ENCODE measurements at regions not wholly inside any gene's neighbourhood (a gene's known extent, or its start where the extent isn't known, plus 50 kb on each side); places are given as distances from the start of the nearest gene placed in this dataset.

DNA sequence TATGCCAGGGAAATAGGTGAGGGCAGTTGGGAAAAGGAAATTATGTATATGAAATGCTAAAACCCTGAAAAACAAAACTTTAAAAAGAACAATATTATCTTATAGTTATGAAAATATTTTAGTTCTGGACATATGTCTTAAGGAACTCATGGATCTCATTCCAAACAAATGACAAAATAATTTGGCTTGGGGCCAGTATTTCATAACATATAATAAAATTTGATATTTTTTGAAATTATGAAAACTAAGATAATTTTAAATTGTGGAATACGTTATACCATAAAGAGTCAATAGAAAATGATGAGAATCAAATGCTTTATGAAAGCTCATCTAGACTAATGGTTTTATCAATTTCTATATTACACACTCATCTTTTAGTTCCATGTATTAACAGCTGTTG is 173.8 kb upstream of the DCN start:
- H3K4me3 Mint-ChIP-seq = no peak overlapping the region

DNA sequence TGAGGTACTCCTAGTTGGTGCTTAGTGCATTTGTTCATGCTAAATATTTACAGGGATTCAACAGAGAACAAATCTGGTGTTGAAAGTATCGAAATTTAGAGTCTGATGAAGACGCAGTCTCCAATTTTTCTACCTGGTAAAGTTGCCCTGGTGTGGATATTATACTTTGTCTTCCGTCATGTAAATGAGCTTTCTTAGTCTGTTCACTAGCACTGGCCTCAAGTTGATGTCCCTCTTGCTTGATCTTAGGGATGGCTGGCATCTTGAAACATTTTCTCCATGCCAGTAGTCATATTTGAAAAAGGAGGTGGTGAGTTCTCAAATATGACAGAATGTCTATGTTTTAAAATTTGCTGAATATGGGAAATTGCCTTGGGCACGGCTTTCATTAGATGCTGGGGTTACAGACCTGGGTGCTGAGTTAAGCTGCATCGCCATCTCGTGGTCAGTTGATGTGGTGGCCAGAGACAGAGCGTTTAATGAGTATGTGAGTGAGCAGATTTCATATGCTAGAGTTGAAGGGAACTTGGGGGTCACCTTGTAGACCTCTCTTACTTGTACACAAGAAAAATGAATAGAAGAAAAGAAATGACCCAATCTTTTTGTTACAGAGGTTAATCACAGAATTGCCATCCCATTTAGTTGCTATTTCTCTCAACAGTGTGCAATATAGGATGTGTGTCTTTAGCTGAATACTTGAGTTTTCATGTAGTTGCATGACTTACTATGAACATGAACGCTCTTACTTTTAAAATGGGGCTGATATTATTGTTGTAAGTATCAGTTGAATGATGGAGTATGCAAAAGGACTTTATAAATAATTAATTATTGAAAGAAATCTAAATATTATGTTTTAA is 172.8 kb upstream of the DCN start:
- DNase-seq = peak; percentile 14
- Mint-ChIP-seq H3K9me3 (peaks cover 0 to 5% of the 10 kb centered on the region in 2 donors), H3K27ac (no peak overlapping the region), H3K27me3 (peaks cover 16 to 22% of the 10 kb centered on the region in 2 donors), H3K36me3 (no peaks in the 10 kb centered on the region), H3K4me1 (no peaks in the 10 kb centered on the region), H3K4me3 (no peak overlapping the region)
- peak; percentile 93 to 97 for ATAC-seq (replicated peaks)

More for the DNA sequence above, 173.8 kb upstream of the DCN start:
- Mint-ChIP-seq H3K9me3 (peaks cover 0 to 5% of the 10 kb centered on the region in 2 donors), H3K4me1 (peaks cover 0 to 2% of the 10 kb centered on the region in 2 donors), H3K27me3 (peaks cover 11 to 22% of the 10 kb centered on the region in 2 donors), H3K36me3 (no peaks in the 10 kb centered on the region), H3K27ac (no peak overlapping the region)
- no peak for ATAC-seq (replicated peaks)
- no peak for DNase-seq

DNA sequence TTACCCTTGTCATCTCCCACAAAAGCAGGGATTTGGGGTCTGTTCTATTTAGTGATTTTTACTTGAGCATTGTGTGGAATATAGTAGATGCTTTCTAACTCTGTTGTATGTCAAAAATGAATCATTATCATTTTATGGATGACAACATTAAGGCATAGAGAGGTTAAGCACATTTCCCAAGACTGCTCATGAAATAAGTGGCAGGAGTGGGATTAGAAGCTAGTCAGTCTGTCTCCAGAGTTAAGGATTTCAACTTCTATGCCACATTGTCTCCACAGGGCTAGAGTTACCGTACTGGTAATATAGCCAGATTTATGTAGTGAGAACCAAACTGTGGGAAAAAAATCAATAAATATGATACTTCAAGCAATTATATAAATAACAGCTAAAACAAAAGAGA is 170.6 kb upstream of the DCN start:
- no peaks in the 10 kb centered on the region for H3K4me1 Mint-ChIP-seq
- peaks cover 0 to 5% of the 10 kb centered on the region in 2 donors for H3K9me3 Mint-ChIP-seq
- DNase-seq (no peak), ATAC-seq (replicated peaks) (no peak)
- H3K36me3 Mint-ChIP-seq = no peaks in the 10 kb centered on the region
- no peak overlapping the region for H3K4me3 Mint-ChIP-seq
- H3K27ac Mint-ChIP-seq = no peak overlapping the region
- peaks cover 22 to 27% of the 10 kb centered on the region in 2 donors for H3K27me3 Mint-ChIP-seq

DNA sequence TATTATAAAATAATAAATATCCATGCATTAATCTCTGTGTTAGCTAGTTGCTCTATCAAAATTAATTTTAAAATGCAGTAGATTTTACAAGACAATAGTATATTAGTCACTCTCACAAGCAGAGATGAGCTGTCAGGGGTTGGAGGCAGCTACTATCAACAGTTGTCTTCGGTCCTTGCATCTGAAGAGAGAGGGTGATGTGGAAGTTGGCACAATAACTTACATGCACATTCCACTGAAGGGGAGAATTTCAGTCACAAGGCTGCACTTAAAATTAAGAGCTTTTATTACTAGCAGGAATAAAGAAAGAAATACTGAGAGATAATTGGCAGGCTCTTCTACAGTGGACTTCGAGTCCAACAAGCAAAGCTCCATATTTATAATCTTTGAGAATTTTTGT is 166.9 kb upstream of the DCN start:
- DNase-seq = no peak
- no peak for ATAC-seq (replicated peaks)
- Mint-ChIP-seq H3K9me3 (peaks cover 0 to 5% of the 10 kb centered on the region in 2 donors), H3K27ac (no peak overlapping the region), H3K4me3 (no peak overlapping the region), H3K36me3 (no peaks in the 10 kb centered on the region), H3K4me1 (no peaks in the 10 kb centered on the region), H3K27me3 (peaks cover 21 to 29% of the 10 kb centered on the region in 2 donors)

DNA sequence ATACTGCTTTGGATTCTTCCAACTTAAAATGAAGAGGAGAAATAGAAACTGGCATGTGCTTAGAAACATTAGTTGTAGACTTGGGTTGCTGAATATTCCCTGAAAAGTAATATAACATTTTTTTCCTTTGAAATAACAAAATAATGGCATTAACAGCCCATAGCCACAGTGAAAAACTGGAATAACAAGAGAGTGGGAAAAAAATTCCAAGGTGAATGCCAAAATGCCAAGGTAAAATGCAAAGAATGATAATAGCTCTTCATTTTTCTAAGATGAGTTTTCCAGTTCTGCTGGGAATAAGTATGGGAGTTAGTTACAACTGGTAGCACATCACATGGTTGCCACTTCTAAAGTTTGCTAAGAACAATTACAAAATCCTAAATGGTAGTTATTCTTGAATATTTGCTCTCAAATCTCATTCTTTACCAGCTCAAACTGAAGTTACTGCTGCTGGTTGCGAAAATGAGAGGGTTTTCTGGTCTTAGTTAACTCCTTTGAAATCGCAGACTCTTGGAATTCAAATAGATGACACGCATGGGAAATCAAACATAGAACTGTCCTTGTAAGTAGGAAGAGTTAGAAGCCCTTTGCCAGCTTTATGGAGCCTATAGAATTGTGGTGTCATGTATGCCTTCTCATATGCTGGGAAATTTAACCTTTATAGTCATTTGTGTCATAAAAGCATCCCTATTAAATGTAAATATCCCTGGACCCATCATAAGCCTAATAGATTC is 165.0 kb upstream of the DCN start:
- no peak for ATAC-seq (replicated peaks)
- no peak overlapping the region for H3K4me3 Mint-ChIP-seq
- H3K27ac Mint-ChIP-seq = no peak overlapping the region
- H3K36me3 Mint-ChIP-seq = no peaks in the 10 kb centered on the region
- H3K4me1 Mint-ChIP-seq = no peaks in the 10 kb centered on the region
- peaks cover 0 to 5% of the 10 kb centered on the region in 2 donors for H3K9me3 Mint-ChIP-seq
- no peak for DNase-seq
- peaks cover 25 to 27% of the 10 kb centered on the region in 2 donors for H3K27me3 Mint-ChIP-seq

DNA sequence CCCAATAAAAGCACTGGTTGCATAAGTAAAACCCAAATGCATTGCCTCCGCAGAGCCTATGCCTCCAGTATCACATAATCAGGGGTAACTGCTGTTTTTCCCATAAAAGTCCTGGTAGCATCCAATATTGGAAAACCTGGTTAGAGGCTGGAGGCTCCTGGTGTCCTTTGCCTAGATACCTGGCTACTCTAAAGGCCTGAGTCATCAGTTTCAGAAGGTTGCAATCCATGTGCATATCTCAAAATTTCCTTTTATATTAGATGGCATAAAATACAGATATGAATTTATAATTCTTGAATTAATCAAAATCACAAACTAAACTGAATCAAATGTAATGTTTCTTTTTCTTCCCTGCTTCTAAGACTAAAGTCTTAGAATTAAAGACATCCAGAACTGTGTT is 164.2 kb upstream of the DCN start:
- Mint-ChIP-seq H3K9me3 (peaks cover 0 to 2% of the 10 kb centered on the region in 2 donors), H3K27ac (no peak overlapping the region), H3K4me1 (no peaks in the 10 kb centered on the region), H3K36me3 (no peaks in the 10 kb centered on the region), H3K4me3 (no peak overlapping the region), H3K27me3 (peaks cover 24 to 25% of the 10 kb centered on the region in 2 donors)
- ATAC-seq (replicated peaks) (no peak), DNase-seq (no peak)

DNA sequence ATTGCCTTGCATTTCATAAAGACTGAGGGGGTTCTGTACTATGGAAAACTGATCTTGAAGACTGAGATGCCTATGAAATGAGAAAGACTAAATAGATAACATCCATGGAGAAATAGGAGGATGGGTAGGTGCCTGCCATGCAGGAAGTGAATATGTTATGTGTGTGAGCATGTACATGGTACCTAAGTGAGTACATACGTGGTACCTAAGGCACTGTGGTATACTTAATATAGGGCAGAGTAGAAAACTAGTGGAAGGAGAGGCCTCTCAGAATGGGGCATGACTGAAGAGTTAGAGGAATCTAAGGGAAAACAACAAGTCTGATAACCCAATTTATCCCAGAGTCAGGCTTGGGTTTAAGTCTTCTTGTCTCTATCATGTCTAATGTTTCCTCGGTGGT is 161.8 kb upstream of the DCN start:
- Mint-ChIP-seq H3K27me3 (peaks cover 23 to 25% of the 10 kb centered on the region in 2 donors), H3K36me3 (no peaks in the 10 kb centered on the region), H3K4me1 (no peaks in the 10 kb centered on the region), H3K4me3 (no peak overlapping the region), H3K9me3 (no peaks in the 10 kb centered on the region), H3K27ac (no peak overlapping the region)
- DNase-seq (no peak), ATAC-seq (replicated peaks) (no peak)

DNA sequence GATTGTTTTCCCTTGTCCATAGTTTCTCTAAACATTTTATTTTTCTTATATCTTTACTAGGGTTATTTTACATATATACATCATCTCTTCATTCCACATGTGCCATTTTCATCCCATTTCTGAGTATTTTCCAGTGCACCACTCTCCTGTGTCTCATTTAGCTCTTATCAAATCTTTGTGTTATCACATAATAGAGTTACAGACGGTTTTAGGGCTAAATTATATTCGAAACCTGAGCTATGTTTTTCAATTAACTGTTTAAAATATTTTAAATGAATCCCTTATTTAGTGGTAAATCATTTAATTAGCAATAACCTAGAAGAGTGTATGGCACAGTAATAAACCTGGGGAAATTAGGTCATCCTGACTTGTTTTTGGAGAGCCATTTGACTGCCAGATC is 160.4 kb upstream of the DCN start:
- H3K36me3 Mint-ChIP-seq = no peaks in the 10 kb centered on the region
- no peak for ATAC-seq (replicated peaks)
- H3K4me3 Mint-ChIP-seq = no peak overlapping the region
- DNase-seq = no peak
- no peak overlapping the region for H3K27ac Mint-ChIP-seq
- no peaks in the 10 kb centered on the region for H3K4me1 Mint-ChIP-seq
- H3K27me3 Mint-ChIP-seq = peaks cover 17 to 19% of the 10 kb centered on the region in 2 donors
- no peaks in the 10 kb centered on the region for H3K9me3 Mint-ChIP-seq

DNA sequence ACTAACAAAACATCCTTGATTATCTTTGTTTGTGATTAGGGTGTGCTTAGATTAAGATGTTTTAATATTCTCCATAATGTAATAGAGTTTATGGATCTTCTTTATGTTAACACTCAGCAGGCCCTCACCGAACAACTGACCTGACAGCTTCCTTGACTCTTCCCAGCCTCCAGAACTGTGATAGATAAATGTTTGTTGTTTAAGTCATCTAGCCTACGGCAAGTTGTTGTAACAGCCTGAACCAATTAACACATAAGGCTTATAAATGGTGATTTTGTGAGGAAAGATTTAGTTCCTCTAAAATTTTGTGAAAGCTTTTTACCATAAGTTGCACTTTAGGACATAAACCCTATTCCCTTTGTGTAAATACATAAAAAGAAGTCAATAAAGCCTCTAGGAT is 156.5 kb upstream of the DCN start:
- DNase-seq (no peak), ATAC-seq (replicated peaks) (no peak)
- Mint-ChIP-seq H3K4me1 (no peaks in the 10 kb centered on the region), H3K36me3 (no peaks in the 10 kb centered on the region), H3K4me3 (no peak overlapping the region), H3K27me3 (peaks cover 12 to 21% of the 10 kb centered on the region in 2 donors), H3K27ac (no peak overlapping the region), H3K9me3 (no peaks in the 10 kb centered on the region)

DNA sequence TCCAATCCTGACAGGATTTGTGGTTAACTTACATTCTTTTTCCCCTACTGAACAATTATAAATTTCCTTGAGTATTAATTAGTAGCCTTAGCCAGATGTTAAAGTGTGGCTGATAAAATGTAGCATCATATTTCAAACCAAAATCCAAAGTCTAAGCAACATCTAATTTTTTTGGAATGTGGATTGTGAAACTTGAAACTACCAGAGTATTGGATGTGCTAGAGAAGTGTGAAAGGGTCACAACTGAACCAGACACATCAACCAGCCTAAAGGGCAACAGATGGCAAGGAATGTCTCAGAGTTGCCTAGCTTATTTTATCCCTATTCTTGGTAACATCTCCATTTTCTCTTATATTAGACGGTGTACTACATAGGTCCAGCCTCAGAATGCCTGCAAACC is 153.1 kb upstream of the DCN start:
- no peak for ATAC-seq (replicated peaks)
- H3K4me1 Mint-ChIP-seq = no peaks in the 10 kb centered on the region

DNA sequence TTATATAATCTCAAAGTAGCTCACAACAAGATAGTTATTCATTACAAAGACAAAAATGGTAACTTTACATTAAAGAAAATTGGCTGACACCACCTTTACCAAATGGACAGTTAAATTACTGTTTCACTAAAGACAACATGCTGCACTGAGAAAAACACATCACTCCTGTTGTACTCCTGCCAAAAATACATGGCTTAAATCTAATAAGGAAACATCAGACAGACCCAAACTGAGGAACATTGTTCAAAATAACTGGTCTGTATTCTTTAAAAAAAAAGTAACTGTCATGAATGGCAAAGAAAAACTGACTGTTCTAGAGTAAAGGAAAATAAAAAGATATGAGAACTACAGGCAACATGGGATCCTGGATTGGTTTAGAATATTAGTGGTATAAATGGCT is 151.3 kb upstream of the DCN start:
- DNase-seq = no peak
- H3K27me3 Mint-ChIP-seq = peaks cover 0 to 11% of the 10 kb centered on the region in 2 donors
- no peak overlapping the region for H3K4me3 Mint-ChIP-seq
- no peak overlapping the region for H3K27ac Mint-ChIP-seq
- H3K4me1 Mint-ChIP-seq = no peaks in the 10 kb centered on the region
- no peaks in the 10 kb centered on the region for H3K9me3 Mint-ChIP-seq
- no peaks in the 10 kb centered on the region for H3K36me3 Mint-ChIP-seq
- no peak for ATAC-seq (replicated peaks)

More for the DNA sequence above, 153.1 kb upstream of the DCN start:
- Mint-ChIP-seq H3K9me3 (no peaks in the 10 kb centered on the region), H3K4me3 (no peak overlapping the region), H3K27me3 (peaks cover 6 to 16% of the 10 kb centered on the region in 2 donors), H3K36me3 (no peaks in the 10 kb centered on the region), H3K27ac (no peak overlapping the region)
- DNase-seq = no peak

DNA sequence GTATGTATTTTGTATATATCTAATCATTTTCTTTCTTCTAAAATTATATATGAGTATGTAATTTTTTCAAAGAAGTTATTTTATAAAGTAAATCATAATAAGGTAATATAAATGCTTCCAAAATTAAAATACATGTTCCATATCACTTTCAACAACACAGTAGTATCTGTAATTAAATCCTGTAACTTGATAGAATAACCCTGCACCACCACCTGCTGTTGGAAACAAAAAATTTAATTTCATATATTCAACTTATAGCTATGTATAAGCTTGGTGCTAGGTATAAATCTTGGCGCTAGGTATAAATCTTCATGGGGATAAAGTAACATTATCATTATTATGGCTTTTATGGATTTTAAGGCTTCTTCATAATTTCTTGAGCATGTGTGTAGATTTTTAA is 149.7 kb upstream of the DCN start:
- peaks cover 0 to 11% of the 10 kb centered on the region in 2 donors for H3K27me3 Mint-ChIP-seq
- no peaks in the 10 kb centered on the region for H3K9me3 Mint-ChIP-seq
- H3K27ac Mint-ChIP-seq = no peak overlapping the region
- ATAC-seq (replicated peaks) = no peak
- H3K36me3 Mint-ChIP-seq = no peaks in the 10 kb centered on the region
- no peaks in the 10 kb centered on the region for H3K4me1 Mint-ChIP-seq
- no peak overlapping the region for H3K4me3 Mint-ChIP-seq
- no peak for DNase-seq

DNA sequence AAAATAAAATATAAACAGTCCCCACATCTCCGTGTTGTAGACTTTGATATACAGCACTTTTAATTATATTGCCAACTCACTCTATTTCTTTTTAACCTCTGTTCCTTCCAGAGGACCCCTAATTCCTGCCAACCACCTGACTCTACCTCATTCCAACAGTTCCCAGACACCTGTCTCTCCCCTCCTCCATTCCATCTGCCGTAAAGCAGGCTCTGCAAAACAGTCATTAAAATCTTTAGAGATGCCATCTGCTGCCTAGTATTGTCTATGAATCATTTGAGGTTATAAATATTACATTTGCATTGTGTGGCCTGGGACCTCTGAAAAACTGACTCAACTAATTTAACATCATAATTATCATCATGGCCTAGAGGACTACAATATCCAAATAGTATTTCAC is 148.8 kb upstream of the DCN start:
- ATAC-seq (replicated peaks) = no peak
- H3K36me3 Mint-ChIP-seq = no peaks in the 10 kb centered on the region

DNA sequence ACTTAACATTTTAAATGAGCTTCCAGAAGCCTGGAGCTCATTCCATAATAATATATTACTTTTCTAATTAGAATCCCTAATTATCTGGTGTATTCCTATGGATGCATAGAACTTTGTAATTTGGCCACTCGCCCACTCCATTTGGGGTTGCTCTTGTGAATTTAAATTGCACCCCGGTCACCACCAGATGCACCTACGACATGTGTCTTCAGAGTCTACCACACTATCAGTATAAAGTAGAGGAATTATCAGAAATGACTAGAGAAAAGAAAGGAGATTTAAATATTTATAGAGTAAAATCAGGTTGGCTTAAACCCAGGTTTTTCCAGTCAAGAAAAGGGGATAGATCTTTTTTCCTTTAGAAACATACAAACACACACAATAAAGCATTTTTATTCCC is 145.8 kb upstream of the DCN start:
- Mint-ChIP-seq H3K27ac (no peak overlapping the region), H3K36me3 (no peaks in the 10 kb centered on the region), H3K27me3 (peaks cover 0 to 5% of the 10 kb centered on the region in 2 donors), H3K9me3 (no peaks in the 10 kb centered on the region), H3K4me1 (no peaks in the 10 kb centered on the region), H3K4me3 (no peak overlapping the region)
- no peak for DNase-seq
- no peak for ATAC-seq (replicated peaks)

More for the DNA sequence above, 148.8 kb upstream of the DCN start:
- Mint-ChIP-seq H3K27ac (no peak overlapping the region), H3K9me3 (no peaks in the 10 kb centered on the region), H3K4me3 (no peak overlapping the region), H3K27me3 (peaks cover 0 to 11% of the 10 kb centered on the region in 2 donors), H3K4me1 (no peaks in the 10 kb centered on the region)
- DNase-seq = no peak

DNA sequence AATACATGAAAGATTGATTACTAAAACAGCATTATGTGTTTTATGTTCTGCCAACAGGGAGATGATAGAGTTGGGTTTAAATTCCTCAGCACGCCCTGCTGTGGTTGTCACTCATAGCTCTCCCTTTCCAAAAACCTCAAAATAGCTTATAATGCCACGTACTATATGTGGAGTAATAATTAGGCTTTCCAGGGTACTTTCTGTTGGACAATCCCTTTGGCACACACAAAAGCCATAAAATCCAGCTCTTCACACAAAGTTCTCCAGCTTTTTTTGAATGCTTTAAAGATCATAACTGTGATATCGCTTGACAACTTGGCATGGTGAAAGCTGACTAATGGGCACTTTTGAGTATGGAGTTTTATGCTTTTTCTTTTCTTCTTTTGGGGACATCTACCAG is 145.3 kb upstream of the DCN start:
- Mint-ChIP-seq H3K27me3 (peaks cover 0 to 5% of the 10 kb centered on the region in 2 donors), H3K4me1 (no peaks in the 10 kb centered on the region), H3K36me3 (no peaks in the 10 kb centered on the region), H3K27ac (no peak overlapping the region), H3K9me3 (no peaks in the 10 kb centered on the region), H3K4me3 (no peak overlapping the region)
- no peak for ATAC-seq (replicated peaks)
- DNase-seq = no peak
